Esophagus squamous epithelium (tissue), 4 donors: ENCODE measurements at regions not wholly inside any gene's neighbourhood (a gene's known extent, or its start where the extent isn't known, plus 50 kb on each side); places are given as distances from the start of the nearest gene placed in this dataset.
"Not testable (repeated sequence)": the region's sequence is repeated elsewhere in the genome, so short reads cannot be mapped to it uniquely, and the experiment has no call there.

Experiments
- POLR2A ChIP-seq, 4 donors: fragments of 450-650 bp; IDR thresholded peaks; one replicate each; pipeline ENCODE4 v1.6.1; 2017; ENCODE audit warnings: antibody characterized with exemption in 4 of 4, mild to moderate bottlenecking in 4 of 4, moderate library complexity in 3 of 4
- TF ChIP-seq, protein P1 (sequence below), 6 experiments: fragments of 450-650 bp in 4 of 6; fragments of 200-600 bp in 2 of 6; sonication (generic) in 2 of 6; IDR thresholded peaks; one replicate each; pipeline ENCODE4 v1.5.1; 2016 to 2019; ENCODE audit warnings: antibody characterized with exemption in 6 of 6, mild to moderate bottlenecking in 4 of 6, moderate library complexity in 4 of 6

DNA sequence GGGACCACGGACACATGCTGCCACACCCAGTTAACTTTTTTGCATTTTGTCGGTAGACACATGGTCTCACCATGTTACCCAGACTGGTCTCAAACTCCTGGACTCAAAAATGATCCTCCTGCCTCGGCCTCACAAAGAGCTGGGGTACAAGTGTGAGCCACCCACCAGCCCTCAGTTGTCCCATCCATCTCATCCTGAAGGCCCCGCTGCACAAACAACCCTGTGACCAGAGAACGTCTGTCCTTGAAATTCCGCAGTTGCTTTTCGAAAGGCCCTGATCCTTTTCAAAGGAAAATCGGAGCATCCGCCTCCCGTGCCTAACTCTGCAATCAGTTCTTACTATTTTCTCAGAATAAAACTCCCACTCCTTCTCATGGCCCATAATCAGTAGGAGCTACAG lies 138.3 kb upstream of the USP29 start:
- TF ChIP-seq, protein P1, sequence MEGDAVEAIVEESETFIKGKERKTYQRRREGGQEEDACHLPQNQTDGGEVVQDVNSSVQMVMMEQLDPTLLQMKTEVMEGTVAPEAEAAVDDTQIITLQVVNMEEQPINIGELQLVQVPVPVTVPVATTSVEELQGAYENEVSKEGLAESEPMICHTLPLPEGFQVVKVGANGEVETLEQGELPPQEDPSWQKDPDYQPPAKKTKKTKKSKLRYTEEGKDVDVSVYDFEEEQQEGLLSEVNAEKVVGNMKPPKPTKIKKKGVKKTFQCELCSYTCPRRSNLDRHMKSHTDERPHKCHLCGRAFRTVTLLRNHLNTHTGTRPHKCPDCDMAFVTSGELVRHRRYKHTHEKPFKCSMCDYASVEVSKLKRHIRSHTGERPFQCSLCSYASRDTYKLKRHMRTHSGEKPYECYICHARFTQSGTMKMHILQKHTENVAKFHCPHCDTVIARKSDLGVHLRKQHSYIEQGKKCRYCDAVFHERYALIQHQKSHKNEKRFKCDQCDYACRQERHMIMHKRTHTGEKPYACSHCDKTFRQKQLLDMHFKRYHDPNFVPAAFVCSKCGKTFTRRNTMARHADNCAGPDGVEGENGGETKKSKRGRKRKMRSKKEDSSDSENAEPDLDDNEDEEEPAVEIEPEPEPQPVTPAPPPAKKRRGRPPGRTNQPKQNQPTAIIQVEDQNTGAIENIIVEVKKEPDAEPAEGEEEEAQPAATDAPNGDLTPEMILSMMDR (IDR thresholded peaks at IDR 0.05) = not testable (repeated sequence)
- TF ChIP-seq POLR2A (IDR thresholded peaks at IDR 0.05) = not testable (repeated sequence)
